ENCODE measurements at regions not wholly inside any gene's neighbourhood (a gene's known extent, or its start where the extent isn't known, plus 50 kb on each side); places are given as distances from the start of the nearest gene placed in this dataset.

- TF ChIP-seq ZC3H10 (CRISPR knock-in tag; IDR thresholded peaks at IDR 0.05) (no peak), ZFP30 (CRISPR knock-in tag; IDR thresholded peaks at IDR 0.05) (no peak), BACH2 (CRISPR knock-in tag; IDR thresholded peaks at IDR 0.05; ENCODE audit: borderline replicate concordance) (no peak), PATZ1 (CRISPR knock-in tag; IDR thresholded peaks at IDR 0.05; ENCODE audit: borderline replicate concordance) (no peak)
These were observed 66.4 kb downstream of the PLEKHG1 start for GRCh38 chr6:150666071-150666470.

Measured in SK-N-SH treated with all-trans-retinoic acid at 6 μM for 48 hours (cell line).